ENCODE measurements at regions not wholly inside any gene's neighbourhood (a gene's known extent, or its start where the extent isn't known, plus 50 kb on each side); places are given as distances from the start of the nearest gene placed in this dataset.

- TF ChIP-seq CTCF (IDR thresholded peaks at IDR 0.05) (no peak), POLR2A (IDR thresholded peaks at IDR 0.05; ENCODE audit: low read depth) (no peak)
Measured at GRCh38 chr1:116321766-116322175, 51.3 kb upstream of the ATP1A1 start.
